Tibial nerve (tissue), 4 donors: ENCODE measurements at regions not wholly inside any gene's neighbourhood (a gene's known extent, or its start where the extent isn't known, plus 50 kb on each side); places are given as distances from the start of the nearest gene placed in this dataset.

Experiments
- DNase-seq, 2 donors: peaks; one replicate each; pipeline ENCODE4 v3.0.0-alpha.2; 2019; ENCODE audit warnings: low spot score in 2 of 2
- H3K27ac ChIP-seq, 4 donors: fragments of 200-600 bp; sonication (generic) in 3 of 4; one replicate each; pipeline ENCODE4 v1.5.1; 2017 to 2019; ENCODE audit warnings: mild to moderate bottlenecking in 1 of 4
- H3K27me3 ChIP-seq, 2 donors: fragments of 200-600 bp; sonication (generic) in 1 of 2; one replicate each; pipeline versions ENCODE4 v1.5.1 to v1.6.0; 2017 to 2019
- H3K36me3 ChIP-seq, 3 donors: fragments of 200-600 bp; sonication (generic); one replicate each; pipeline ENCODE4 v1.5.1; 2018 to 2019
- H3K4me1 ChIP-seq, 4 donors: fragments of 200-600 bp; sonication (generic) in 3 of 4; one replicate each; pipeline ENCODE4 v1.5.1; 2017 to 2019
- H3K4me3 ChIP-seq, 4 donors: fragments of 200-600 bp; sonication (generic) in 3 of 4; one replicate each; pipeline ENCODE4 v1.5.1; 2017 to 2019; ENCODE audit warnings: mild to moderate bottlenecking in 1 of 4, moderate library complexity in 1 of 4
- H3K9me3 ChIP-seq, 4 donors: fragments of 200-600 bp; sonication (generic) in 3 of 4; one replicate each; pipeline ENCODE4 v1.5.1; 2017 to 2019
- EP300 ChIP-seq, 2 donors: sonication (generic); formaldehyde crosslinking; IDR thresholded peaks; one replicate each; pipeline ENCODE4 v1.6.1; 2017; ENCODE audit warnings: antibody characterized with exemption in 2 of 2, mild to moderate bottlenecking in 1 of 2
- POLR2A ChIP-seq, 2 donors: fragments of 450-650 bp; IDR thresholded peaks; one replicate each; pipeline ENCODE4 v1.6.1; 2017; ENCODE audit warnings: antibody characterized with exemption in 2 of 2, mild to moderate bottlenecking in 2 of 2, moderate library complexity in 2 of 2
- WGBS, 2 donors: methylation state at CpG; one replicate each; pipeline ENCODE4 v1.1.5; 2018; 5-methylcytosine and 5-hydroxymethylcytosine counted together
- TF ChIP-seq, protein P1 (sequence below), 5 experiments: fragments of 200-600 bp in 3 of 5; fragments of 450-650 bp in 2 of 5; sonication (generic) in 3 of 5; IDR thresholded peaks; one replicate each; pipeline ENCODE4 v1.5.1; 2016 to 2019; ENCODE audit warnings: antibody characterized with exemption in 5 of 5, mild to moderate bottlenecking in 3 of 5, moderate library complexity in 2 of 5

- H3K4me1 ChIP-seq, result no peaks in the 10 kb centered on the region
- WGBS, 2 donors, result 80 to 83% methylated on average over 8 of the region's 8 CpGs
- H3K4me3 ChIP-seq, result no peak overlapping the region
- H3K9me3 ChIP-seq, result no peaks in the 10 kb centered on the region
- H3K27me3 ChIP-seq, result no peaks in the 10 kb centered on the region
- DNase-seq, result no peak
- no peak for TF ChIP-seq POLR2A (IDR thresholded peaks at IDR 0.05)
- TF ChIP-seq, protein P1, sequence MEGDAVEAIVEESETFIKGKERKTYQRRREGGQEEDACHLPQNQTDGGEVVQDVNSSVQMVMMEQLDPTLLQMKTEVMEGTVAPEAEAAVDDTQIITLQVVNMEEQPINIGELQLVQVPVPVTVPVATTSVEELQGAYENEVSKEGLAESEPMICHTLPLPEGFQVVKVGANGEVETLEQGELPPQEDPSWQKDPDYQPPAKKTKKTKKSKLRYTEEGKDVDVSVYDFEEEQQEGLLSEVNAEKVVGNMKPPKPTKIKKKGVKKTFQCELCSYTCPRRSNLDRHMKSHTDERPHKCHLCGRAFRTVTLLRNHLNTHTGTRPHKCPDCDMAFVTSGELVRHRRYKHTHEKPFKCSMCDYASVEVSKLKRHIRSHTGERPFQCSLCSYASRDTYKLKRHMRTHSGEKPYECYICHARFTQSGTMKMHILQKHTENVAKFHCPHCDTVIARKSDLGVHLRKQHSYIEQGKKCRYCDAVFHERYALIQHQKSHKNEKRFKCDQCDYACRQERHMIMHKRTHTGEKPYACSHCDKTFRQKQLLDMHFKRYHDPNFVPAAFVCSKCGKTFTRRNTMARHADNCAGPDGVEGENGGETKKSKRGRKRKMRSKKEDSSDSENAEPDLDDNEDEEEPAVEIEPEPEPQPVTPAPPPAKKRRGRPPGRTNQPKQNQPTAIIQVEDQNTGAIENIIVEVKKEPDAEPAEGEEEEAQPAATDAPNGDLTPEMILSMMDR (IDR thresholded peaks at IDR 0.05), result no peak
- no peak for TF ChIP-seq EP300 (IDR thresholded peaks at IDR 0.05)
- H3K36me3 ChIP-seq, result no peaks in the 10 kb centered on the region
- peak overlapping the region in 1 of 4 donors; percentile 1 for H3K27ac ChIP-seq
Observed at GRCh38 chr3:170699158-170700053, 113.5 kb upstream of the SLC7A14 start.

DNA sequence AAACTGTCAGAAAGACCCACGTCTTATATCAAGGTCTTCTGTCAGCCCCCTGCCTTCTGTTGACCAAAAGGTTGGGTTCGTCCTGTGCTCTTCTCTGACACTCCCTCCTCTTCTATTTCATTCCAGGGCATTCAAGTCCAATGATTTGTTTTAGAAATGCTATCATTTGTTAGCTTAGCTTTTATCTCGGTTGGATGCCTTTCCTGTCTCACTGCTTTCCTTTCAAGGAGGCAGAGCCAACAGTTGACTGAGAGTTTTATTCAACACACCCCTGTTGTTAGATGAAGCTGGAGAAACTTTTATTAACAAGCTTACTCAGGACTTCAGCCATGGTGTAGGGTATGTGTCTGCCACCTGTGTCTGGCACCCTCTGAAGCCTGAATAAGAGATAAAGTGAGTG lies 112.0 kb upstream of the SLC7A14 start:
- H3K36me3 ChIP-seq, result no peaks in the 10 kb centered on the region
- no peaks in the 10 kb centered on the region for H3K4me1 ChIP-seq
- no peak overlapping the region for H3K27ac ChIP-seq
- no peak overlapping the region for H3K4me3 ChIP-seq
- 50 to 59% methylated on average over 3 of the region's 3 CpGs for WGBS, 2 donors
- no peaks in the 10 kb centered on the region for H3K9me3 ChIP-seq
- TF ChIP-seq POLR2A (IDR thresholded peaks at IDR 0.05) (no peak), EP300 (IDR thresholded peaks at IDR 0.05) (no peak)
- TF ChIP-seq, protein P1 (IDR thresholded peaks at IDR 0.05), result no peak
- H3K27me3 ChIP-seq, result no peaks in the 10 kb centered on the region
- DNase-seq, result no peak

DNA sequence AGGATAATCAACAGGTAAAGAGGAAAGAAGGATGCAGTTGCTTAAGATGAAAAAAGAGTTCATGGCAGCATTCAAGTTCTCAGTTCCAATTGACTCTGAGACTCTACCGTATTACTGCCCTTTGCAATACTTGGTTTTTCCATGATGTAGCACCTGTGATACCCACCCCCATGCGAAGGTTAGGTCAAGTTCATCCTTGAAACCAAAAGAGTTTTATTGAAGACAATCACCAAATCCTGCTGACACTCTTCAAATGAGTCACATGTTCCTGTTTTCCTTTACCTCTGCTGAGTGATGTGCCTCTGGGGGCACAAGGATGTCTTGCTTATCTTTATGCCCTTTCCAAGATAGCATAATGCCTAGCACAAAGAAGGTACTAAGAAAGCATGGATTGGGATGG lies 111.3 kb upstream of the SLC7A14 start:
- TF ChIP-seq, protein P1 (IDR thresholded peaks at IDR 0.05), result no peak
- no peak for TF ChIP-seq POLR2A (IDR thresholded peaks at IDR 0.05)
- TF ChIP-seq EP300 (IDR thresholded peaks at IDR 0.05), result no peak
- no peak overlapping the region for H3K4me3 ChIP-seq
- no peak for DNase-seq
- no peaks in the 10 kb centered on the region for H3K36me3 ChIP-seq
- no peaks in the 10 kb centered on the region for H3K27me3 ChIP-seq
- H3K9me3 ChIP-seq, result no peaks in the 10 kb centered on the region
- no peak overlapping the region for H3K27ac ChIP-seq
- WGBS, 2 donors, result 95 to 96% methylated on average over 2 of the region's 2 CpGs
- H3K4me1 ChIP-seq, result no peaks in the 10 kb centered on the region

GRCh38 chr3:170695486-170696064 lies 109.7 kb upstream of the SLC7A14 start:
- Histone ChIP-seq H3K27me3 (no peaks in the 10 kb centered on the region), H3K9me3 (no peaks in the 10 kb centered on the region), H3K4me3 (no peak overlapping the region), H3K27ac (no peak overlapping the region), H3K36me3 (no peaks in the 10 kb centered on the region), H3K4me1 (no peaks in the 10 kb centered on the region)
- 71 to 73% methylated on average over 3 of the region's 3 CpGs for WGBS, 2 donors
- no peak for TF ChIP-seq EP300 (IDR thresholded peaks at IDR 0.05)
- TF ChIP-seq, protein P1 (IDR thresholded peaks at IDR 0.05), result no peak
- no peak for TF ChIP-seq POLR2A (IDR thresholded peaks at IDR 0.05)
- no peak for DNase-seq

GRCh38 chr3:170692720-170693119 lies 106.8 kb upstream of the SLC7A14 start:
- Histone ChIP-seq H3K27me3 (no peaks in the 10 kb centered on the region), H3K36me3 (no peaks in the 10 kb centered on the region), H3K4me1 (peaks cover 0 to 15% (median 3%) of the 10 kb centered on the region in 4 donors), H3K27ac (no peak overlapping the region), H3K9me3 (no peaks in the 10 kb centered on the region), H3K4me3 (no peak overlapping the region)
- no peak for TF ChIP-seq POLR2A (IDR thresholded peaks at IDR 0.05)
- TF ChIP-seq EP300 (IDR thresholded peaks at IDR 0.05), result no peak
- TF ChIP-seq, protein P1 (IDR thresholded peaks at IDR 0.05), result no peak
- DNase-seq, result no peak
- 95 to 100% methylated on average over 2 of the region's 2 CpGs for WGBS, 2 donors
